ENCODE measurements at regions not wholly inside any gene's neighbourhood (a gene's known extent, or its start where the extent isn't known, plus 50 kb on each side); places are given as distances from the start of the nearest gene placed in this dataset.

DNA sequence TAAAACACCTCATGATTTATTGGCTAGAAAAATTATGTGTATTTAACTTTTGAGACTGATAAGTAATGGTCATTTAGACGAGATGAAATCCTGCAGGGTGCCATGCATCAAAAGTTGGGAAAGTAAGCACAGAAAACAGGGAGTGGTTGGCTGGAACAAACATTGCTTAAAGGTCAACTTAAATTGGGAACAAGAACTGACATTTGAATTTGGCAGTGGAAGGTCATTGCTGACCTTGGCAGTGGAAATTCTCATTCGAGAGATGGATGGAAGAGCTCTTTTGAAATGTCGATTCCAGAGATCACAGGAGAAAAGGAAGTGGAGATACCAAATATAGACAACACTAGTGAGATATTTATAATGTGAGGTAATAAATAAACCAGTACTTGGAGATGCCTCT lies 572.8 kb downstream of the TRAM1L1 start:
- TF ChIP-seq, protein P1, sequence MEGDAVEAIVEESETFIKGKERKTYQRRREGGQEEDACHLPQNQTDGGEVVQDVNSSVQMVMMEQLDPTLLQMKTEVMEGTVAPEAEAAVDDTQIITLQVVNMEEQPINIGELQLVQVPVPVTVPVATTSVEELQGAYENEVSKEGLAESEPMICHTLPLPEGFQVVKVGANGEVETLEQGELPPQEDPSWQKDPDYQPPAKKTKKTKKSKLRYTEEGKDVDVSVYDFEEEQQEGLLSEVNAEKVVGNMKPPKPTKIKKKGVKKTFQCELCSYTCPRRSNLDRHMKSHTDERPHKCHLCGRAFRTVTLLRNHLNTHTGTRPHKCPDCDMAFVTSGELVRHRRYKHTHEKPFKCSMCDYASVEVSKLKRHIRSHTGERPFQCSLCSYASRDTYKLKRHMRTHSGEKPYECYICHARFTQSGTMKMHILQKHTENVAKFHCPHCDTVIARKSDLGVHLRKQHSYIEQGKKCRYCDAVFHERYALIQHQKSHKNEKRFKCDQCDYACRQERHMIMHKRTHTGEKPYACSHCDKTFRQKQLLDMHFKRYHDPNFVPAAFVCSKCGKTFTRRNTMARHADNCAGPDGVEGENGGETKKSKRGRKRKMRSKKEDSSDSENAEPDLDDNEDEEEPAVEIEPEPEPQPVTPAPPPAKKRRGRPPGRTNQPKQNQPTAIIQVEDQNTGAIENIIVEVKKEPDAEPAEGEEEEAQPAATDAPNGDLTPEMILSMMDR (IDR thresholded peaks at IDR 0.05), result no peak
- no peak for TF ChIP-seq POLR2AphosphoS5 (IDR thresholded peaks at IDR 0.05; ENCODE audit: low read depth, low read length)
- no peak for TF ChIP-seq SIN3A (IDR thresholded peaks at IDR 0.05; ENCODE audit: borderline replicate concordance, low read depth, low read length)
- TF ChIP-seq RAD21 (IDR thresholded peaks at IDR 0.05; ENCODE audit: low read length), result no peak
- no peak for TF ChIP-seq SMC3 (IDR thresholded peaks at IDR 0.05; ENCODE audit: low read depth, low read length)
- no peak for TF ChIP-seq FOXM1 (IDR thresholded peaks at IDR 0.05; ENCODE audit: low read depth)
- no peak for TF ChIP-seq ELF1 (IDR thresholded peaks at IDR 0.05)
- no peak for TF ChIP-seq EP300 (IDR thresholded peaks at IDR 0.05; ENCODE audit: borderline replicate concordance in 1 of 2, low read depth in 1 of 2, low read length in 1 of 2)
- TF ChIP-seq GABPA (IDR thresholded peaks at IDR 0.05; ENCODE audit: low read depth), result no peak
